Nephron (organoid): ENCODE measurements at regions not wholly inside any gene's neighbourhood (a gene's known extent, or its start where the extent isn't known, plus 50 kb on each side); places are given as distances from the start of the nearest gene placed in this dataset.

Experiments used
- H3K27ac Mint-ChIP-seq, 3 experiments: 2 replicates each; pipeline ENCODE4 v1.8.0; 2020; ENCODE audit warnings: mixed read lengths in 3 of 3, mild to moderate bottlenecking in 2 of 3, moderate library complexity in 1 of 3
- H3K27me3 Mint-ChIP-seq: 2 replicates; pipeline ENCODE4 v1.8.0; 2021; ENCODE audit warnings: low read depth, mild to moderate bottlenecking, moderate library complexity, mixed read lengths
- H3K36me3 Mint-ChIP-seq: 2 replicates; pipeline ENCODE4 v1.8.0; 2020; ENCODE audit warnings: low read depth, mixed read lengths
- H3K4me1 Mint-ChIP-seq: 2 replicates; pipeline ENCODE4 v1.8.0; 2020; ENCODE audit warnings: mixed read lengths
- H3K4me3 Mint-ChIP-seq, 3 experiments: 2 replicates each; pipeline ENCODE4 v1.8.0; 2020; ENCODE audit warnings: mild to moderate bottlenecking in 3 of 3, mixed read lengths in 3 of 3, moderate library complexity in 2 of 3
- H3K9me3 Mint-ChIP-seq: 2 replicates; pipeline ENCODE4 v1.8.0; 2020; ENCODE audit warnings: mixed read lengths
- CTCF ChIP-seq, 3 experiments: fragments of 200-600 bp; sonication (generic); IDR thresholded peaks; one replicate each; pipeline ENCODE4 v1.5.0; 2021; ENCODE audit warnings: antibody characterized with exemption in 3 of 3; ENCODE audit not compliant: unreplicated experiment in 3 of 3

- no peaks in the 10 kb centered on the region for H3K36me3 Mint-ChIP-seq
- no peaks in the 10 kb centered on the region for H3K4me1 Mint-ChIP-seq
- H3K4me3 Mint-ChIP-seq, result no peak overlapping the region
- TF ChIP-seq CTCF (IDR thresholded peaks at IDR 0.05; ENCODE audit: unreplicated experiment in 3 of 3), result no peak
- no peaks in the 10 kb centered on the region for H3K27me3 Mint-ChIP-seq
- H3K27ac Mint-ChIP-seq, result no peak overlapping the region
- peaks cover 26% of the 10 kb centered on the region for H3K9me3 Mint-ChIP-seq
Observed at GRCh38 chr7:115593111-115593510, 437.5 kb downstream of the TFEC start.

- Mint-ChIP-seq H3K9me3 (peaks cover 11% of the 10 kb centered on the region), H3K36me3 (no peaks in the 10 kb centered on the region), H3K4me3 (no peak overlapping the region), H3K27me3 (no peaks in the 10 kb centered on the region), H3K4me1 (no peaks in the 10 kb centered on the region), H3K27ac (no peak overlapping the region)
- TF ChIP-seq CTCF (IDR thresholded peaks at IDR 0.05; ENCODE audit: unreplicated experiment in 3 of 3), result no peak
Observed at GRCh38 chr7:115585015-115585718, 445.4 kb downstream of the TFEC start.

GRCh38 chr7:115582956-115583355 is 447.6 kb downstream of the TFEC start:
- no peak for TF ChIP-seq CTCF (IDR thresholded peaks at IDR 0.05; ENCODE audit: unreplicated experiment in 3 of 3)
- Mint-ChIP-seq H3K36me3 (no peaks in the 10 kb centered on the region), H3K4me3 (no peak overlapping the region), H3K27ac (no peak overlapping the region), H3K9me3 (peaks cover 3% of the 10 kb centered on the region), H3K4me1 (no peaks in the 10 kb centered on the region), H3K27me3 (no peaks in the 10 kb centered on the region)

- Mint-ChIP-seq H3K27ac (no peak overlapping the region), H3K4me1 (no peaks in the 10 kb centered on the region), H3K4me3 (no peak overlapping the region), H3K9me3 (no peaks in the 10 kb centered on the region), H3K27me3 (no peaks in the 10 kb centered on the region), H3K36me3 (no peaks in the 10 kb centered on the region)
- no peak for TF ChIP-seq CTCF (IDR thresholded peaks at IDR 0.05; ENCODE audit: unreplicated experiment in 3 of 3)
Observed at GRCh38 chr7:115578576-115578975, 452.0 kb downstream of the TFEC start.

- H3K27me3 Mint-ChIP-seq, result no peaks in the 10 kb centered on the region
Observed at GRCh38 chr7:115574681-115575291, 455.8 kb downstream of the TFEC start.

More at GRCh38 chr7:115574681-115575291, 455.8 kb downstream of the TFEC start:
- Mint-ChIP-seq H3K27ac (no peak overlapping the region), H3K36me3 (no peaks in the 10 kb centered on the region), H3K9me3 (no peaks in the 10 kb centered on the region), H3K4me3 (no peak overlapping the region), H3K4me1 (no peaks in the 10 kb centered on the region)
- no peak for TF ChIP-seq CTCF (IDR thresholded peaks at IDR 0.05; ENCODE audit: unreplicated experiment in 3 of 3)
